ENCODE measurements at regions not wholly inside any gene's neighbourhood (a gene's known extent, or its start where the extent isn't known, plus 50 kb on each side); places are given as distances from the start of the nearest gene placed in this dataset.

DNA sequence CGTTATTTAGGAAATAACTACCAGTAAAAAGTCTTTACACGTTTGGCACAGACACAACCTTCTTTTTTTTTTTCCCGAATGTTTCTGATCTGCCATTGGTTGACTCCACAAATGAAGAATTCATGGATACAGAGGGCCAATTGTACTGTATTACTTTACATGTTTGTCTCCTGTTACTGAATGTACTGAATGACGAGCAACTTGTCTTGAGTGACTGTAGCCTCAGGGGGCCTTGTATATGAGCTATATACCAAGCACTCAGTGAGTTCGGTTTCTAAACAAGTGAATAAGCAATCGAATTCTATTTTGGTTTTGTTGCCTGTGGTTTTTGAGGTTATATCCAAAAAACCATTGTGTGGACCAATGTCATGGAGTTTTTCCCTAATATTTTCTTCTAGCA, 480.0 kb upstream of the SYT1 start:
- TF ChIP-seq ZNF24 (tag by site-specific recombination; IDR thresholded peaks at IDR 0.05) (no peak), ZNF138 (tag by site-specific recombination; IDR thresholded peaks at IDR 0.05; ENCODE audit: borderline replicate concordance) (no peak), ZBTB1 (tag by site-specific recombination; IDR thresholded peaks at IDR 0.05) (no peak), ZNF169 (tag by site-specific recombination; IDR thresholded peaks at IDR 0.05) (no peak), ZNF660 (tag by site-specific recombination; IDR thresholded peaks at IDR 0.05) (no peak), ZNF777 (tag by site-specific recombination; IDR thresholded peaks at IDR 0.05; ENCODE audit: borderline replicate concordance) (no peak), GLI4 (tag by site-specific recombination; IDR thresholded peaks at IDR 0.05) (no peak), ZNF274 (IDR thresholded peaks at IDR 0.05; ENCODE audit: low read length) (no peak), ZNF274 (tag by site-specific recombination; IDR thresholded peaks at IDR 0.05; ENCODE audit: borderline replicate concordance) (no peak), ZFP3 (tag by site-specific recombination; IDR thresholded peaks at IDR 0.05; ENCODE audit: low read depth) (no peak)
- TF ChIP-seq, protein P1, sequence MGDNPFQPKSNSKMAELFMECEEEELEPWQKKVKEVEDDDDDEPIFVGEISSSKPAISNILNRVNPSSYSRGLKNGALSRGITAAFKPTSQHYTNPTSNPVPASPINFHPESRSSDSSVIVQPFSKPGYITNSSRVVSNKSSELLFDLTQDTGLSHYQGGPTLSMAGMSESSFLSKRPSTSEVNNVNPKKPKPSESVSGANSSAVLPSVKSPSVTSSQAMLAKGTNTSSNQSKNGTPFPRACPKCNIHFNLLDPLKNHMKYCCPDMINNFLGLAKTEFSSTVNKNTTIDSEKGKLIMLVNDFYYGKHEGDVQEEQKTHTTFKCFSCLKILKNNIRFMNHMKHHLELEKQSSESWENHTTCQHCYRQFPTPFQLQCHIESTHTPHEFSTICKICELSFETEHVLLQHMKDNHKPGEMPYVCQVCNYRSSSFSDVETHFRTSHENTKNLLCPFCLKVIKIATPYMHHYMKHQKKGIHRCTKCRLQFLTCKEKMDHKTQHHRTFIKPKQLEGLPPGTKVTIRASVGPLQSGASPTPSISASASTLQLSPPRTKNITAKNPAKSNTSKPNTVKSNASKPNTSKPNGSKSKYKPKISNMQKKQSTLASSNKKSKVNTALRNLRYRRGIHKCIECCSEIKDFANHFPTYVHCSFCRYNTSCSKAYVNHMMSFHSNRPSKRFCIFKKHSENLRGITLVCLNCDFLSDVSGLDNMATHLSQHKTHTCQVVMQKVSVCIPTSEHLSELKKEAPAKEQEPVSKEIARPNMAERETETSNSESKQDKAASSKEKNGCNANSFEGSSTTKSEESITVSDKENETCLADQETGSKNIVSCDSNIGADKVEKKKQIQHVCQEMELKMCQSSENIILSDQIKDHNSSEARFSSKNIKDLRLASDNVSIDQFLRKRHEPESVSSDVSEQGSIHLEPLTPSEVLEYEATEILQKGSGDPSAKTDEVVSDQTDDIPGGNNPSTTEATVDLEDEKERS (tag by site-specific recombination; IDR thresholded peaks at IDR 0.05), result no peak
- TF ChIP-seq, protein P2, sequence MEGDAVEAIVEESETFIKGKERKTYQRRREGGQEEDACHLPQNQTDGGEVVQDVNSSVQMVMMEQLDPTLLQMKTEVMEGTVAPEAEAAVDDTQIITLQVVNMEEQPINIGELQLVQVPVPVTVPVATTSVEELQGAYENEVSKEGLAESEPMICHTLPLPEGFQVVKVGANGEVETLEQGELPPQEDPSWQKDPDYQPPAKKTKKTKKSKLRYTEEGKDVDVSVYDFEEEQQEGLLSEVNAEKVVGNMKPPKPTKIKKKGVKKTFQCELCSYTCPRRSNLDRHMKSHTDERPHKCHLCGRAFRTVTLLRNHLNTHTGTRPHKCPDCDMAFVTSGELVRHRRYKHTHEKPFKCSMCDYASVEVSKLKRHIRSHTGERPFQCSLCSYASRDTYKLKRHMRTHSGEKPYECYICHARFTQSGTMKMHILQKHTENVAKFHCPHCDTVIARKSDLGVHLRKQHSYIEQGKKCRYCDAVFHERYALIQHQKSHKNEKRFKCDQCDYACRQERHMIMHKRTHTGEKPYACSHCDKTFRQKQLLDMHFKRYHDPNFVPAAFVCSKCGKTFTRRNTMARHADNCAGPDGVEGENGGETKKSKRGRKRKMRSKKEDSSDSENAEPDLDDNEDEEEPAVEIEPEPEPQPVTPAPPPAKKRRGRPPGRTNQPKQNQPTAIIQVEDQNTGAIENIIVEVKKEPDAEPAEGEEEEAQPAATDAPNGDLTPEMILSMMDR (tag by site-specific recombination; IDR thresholded peaks at IDR 0.05), result no peak

All from HEK293 (cell line).